Kidney (tissue), 13 donors: ENCODE measurements at regions not wholly inside any gene's neighbourhood (a gene's known extent, or its start where the extent isn't known, plus 50 kb on each side); places are given as distances from the start of the nearest gene placed in this dataset.

ENCODE experiments used
- DNase-seq, 5 donors: peaks; one replicate each; pipeline ENCODE4 v3.0.0-alpha.2; 2013 to 2020
- FAIRE-seq: peaks from 2 replicates; lab custom pipeline; 2012; peaks lifted over from hg19 to GRCh38; lab: Jason Lieb, UNC
- H3K27ac ChIP-seq, 2 donors: one replicate each; pipeline ENCODE4 v1.7.0; 2013; ENCODE audit warnings: low read depth in 2 of 2, low read length in 2 of 2, inconsistent platforms in 1 of 2
- H3K27me3 ChIP-seq: one replicate; pipeline ENCODE4 v1.7.1; 2013; ENCODE audit warnings: low read length, inconsistent platforms; ENCODE audit not compliant: control insufficient read depth, insufficient read depth
- H3K36me3 ChIP-seq, 3 donors: one replicate each; pipeline versions ENCODE4 v1.7.0 to v1.7.1; 2013; ENCODE audit warnings: low read length in 3 of 3, control low read depth in 1 of 3, inconsistent platforms in 1 of 3; ENCODE audit not compliant: insufficient read depth in 3 of 3, control insufficient read depth in 2 of 3
- H3K4me1 ChIP-seq, 3 donors: one replicate each; pipeline versions ENCODE4 v1.7.0 to v1.7.1; 2013; ENCODE audit warnings: low read length in 3 of 3, inconsistent platforms in 1 of 3, low read depth in 1 of 3; ENCODE audit not compliant: control insufficient read depth in 2 of 3, insufficient read depth in 2 of 3
- H3K4me3 ChIP-seq, 3 donors: one replicate each; pipeline versions ENCODE4 v1.7.0 to v1.8.1; 2013; ENCODE audit warnings: low read length in 3 of 3, control low read depth in 1 of 3, inconsistent platforms in 1 of 3
- H3K9ac ChIP-seq, 3 donors: one replicate each; pipeline versions ENCODE4 v1.7.0 to v1.7.1; 2013; ENCODE audit warnings: low read length in 3 of 3, control low read depth in 1 of 3, inconsistent platforms in 1 of 3
- H3K9me3 ChIP-seq, 3 donors: one replicate each; pipeline versions ENCODE4 v1.7.0 to v1.7.1; 2013; ENCODE audit warnings: low read length in 3 of 3, control low read depth in 1 of 3, inconsistent platforms in 1 of 3; ENCODE audit not compliant: control insufficient read depth in 2 of 3, insufficient read depth in 1 of 3
- intact Hi-C: fragments of 100-400 bp; cut with DNase I; formaldehyde crosslinking; loops from one replicate; pipeline ENCODE4 v1.11.1; 2022
- TF ChIP-seq, protein P1 (sequence below): IDR thresholded peaks from 3 replicates; pipeline ENCODE4 v1.5.1; 2012; ENCODE audit warnings: mild to moderate bottlenecking, moderate library complexity, borderline replicate concordance; ENCODE audit not compliant: insufficient read depth; ENCODE audit errors: extremely low read depth
- donor health status: control.
- donor health status: control.
- donor health status: control.
- donor health status: control.
- donor health status: control.
- donor health status: DM: yes; HTN: yes; CAD: no.
- donor health status: Normal renal cell carcinoma (clear cell type).

- peak in 1 of 5 donors; percentile 2 for DNase-seq
- H3K27ac ChIP-seq: no peak overlapping the region
- no peak for FAIRE-seq
- TF ChIP-seq, protein P1, sequence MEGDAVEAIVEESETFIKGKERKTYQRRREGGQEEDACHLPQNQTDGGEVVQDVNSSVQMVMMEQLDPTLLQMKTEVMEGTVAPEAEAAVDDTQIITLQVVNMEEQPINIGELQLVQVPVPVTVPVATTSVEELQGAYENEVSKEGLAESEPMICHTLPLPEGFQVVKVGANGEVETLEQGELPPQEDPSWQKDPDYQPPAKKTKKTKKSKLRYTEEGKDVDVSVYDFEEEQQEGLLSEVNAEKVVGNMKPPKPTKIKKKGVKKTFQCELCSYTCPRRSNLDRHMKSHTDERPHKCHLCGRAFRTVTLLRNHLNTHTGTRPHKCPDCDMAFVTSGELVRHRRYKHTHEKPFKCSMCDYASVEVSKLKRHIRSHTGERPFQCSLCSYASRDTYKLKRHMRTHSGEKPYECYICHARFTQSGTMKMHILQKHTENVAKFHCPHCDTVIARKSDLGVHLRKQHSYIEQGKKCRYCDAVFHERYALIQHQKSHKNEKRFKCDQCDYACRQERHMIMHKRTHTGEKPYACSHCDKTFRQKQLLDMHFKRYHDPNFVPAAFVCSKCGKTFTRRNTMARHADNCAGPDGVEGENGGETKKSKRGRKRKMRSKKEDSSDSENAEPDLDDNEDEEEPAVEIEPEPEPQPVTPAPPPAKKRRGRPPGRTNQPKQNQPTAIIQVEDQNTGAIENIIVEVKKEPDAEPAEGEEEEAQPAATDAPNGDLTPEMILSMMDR: no peak
- H3K27me3 ChIP-seq: no peaks in the 10 kb centered on the region
- no peak overlapping the region for H3K9ac ChIP-seq
- no peak overlapping the region for H3K4me3 ChIP-seq
- H3K4me1 ChIP-seq: no peaks in the 10 kb centered on the region
- H3K36me3 ChIP-seq: no peaks in the 10 kb centered on the region
- H3K9me3 ChIP-seq: no peaks in the 10 kb centered on the region
- intact Hi-C loops: no loop called here
Measured at GRCh38 chr5:117559005-117559844, 984.6 kb upstream of the SEMA6A start.

DNA sequence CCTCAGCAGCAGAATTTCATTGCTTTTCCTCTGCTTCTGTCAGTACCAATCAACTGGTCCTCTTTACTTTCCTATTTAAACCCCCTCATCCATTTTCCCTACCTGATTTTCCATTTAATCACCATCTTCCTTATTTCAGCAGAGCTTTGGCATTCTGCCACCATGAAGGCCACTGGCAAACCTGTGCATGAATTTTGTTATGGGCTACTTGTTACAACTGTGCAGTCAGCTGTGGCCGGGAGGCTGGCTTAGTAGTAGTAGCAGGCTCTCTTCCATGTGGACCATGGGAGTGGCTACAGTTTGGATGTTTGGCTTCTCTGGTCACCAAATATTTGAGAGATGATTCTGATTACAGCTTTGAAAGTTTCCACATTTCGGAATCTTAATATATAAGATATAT, 976.6 kb upstream of the SEMA6A start:
- DNase-seq (peak in 1 of 5 donors; percentile 17), FAIRE-seq (no peak)
- Histone ChIP-seq H3K4me3 (no peak overlapping the region), H3K9me3 (no peaks in the 10 kb centered on the region), H3K27me3 (no peaks in the 10 kb centered on the region), H3K36me3 (no peaks in the 10 kb centered on the region), H3K4me1 (no peaks in the 10 kb centered on the region), H3K27ac (no peak overlapping the region), H3K9ac (no peak overlapping the region)
- intact Hi-C loops: no loop called here
- TF ChIP-seq, protein P1: no peak

- Histone ChIP-seq H3K9me3 (no peaks in the 10 kb centered on the region), H3K27ac (no peak overlapping the region), H3K4me1 (no peaks in the 10 kb centered on the region), H3K9ac (no peak overlapping the region), H3K27me3 (no peaks in the 10 kb centered on the region), H3K36me3 (no peaks in the 10 kb centered on the region), H3K4me3 (no peak overlapping the region)
- FAIRE-seq: no peak
- no peak for DNase-seq
- TF ChIP-seq, protein P1: no peak
- intact Hi-C loops: no loop called here
Measured at GRCh38 chr5:117547192-117547591, 972.6 kb upstream of the SEMA6A start.
